HG03342 (cell line): ENCODE measurements at regions not wholly inside any gene's neighbourhood (a gene's known extent, or its start where the extent isn't known, plus 50 kb on each side); places are given as distances from the start of the nearest gene placed in this dataset.

Experiments
- ATAC-seq: cut with Tn5 transposase; IDR thresholded peaks from one replicate; pipeline ENCODE4 v1.9.1; 2021; ENCODE audit warnings: mild to moderate bottlenecking, moderate library complexity; ENCODE audit not compliant: unreplicated experiment

- ATAC-seq = no peak
These were observed 735.8 kb upstream of the WWC1 start for GRCh38 chr5:167555565-167556166.

DNA sequence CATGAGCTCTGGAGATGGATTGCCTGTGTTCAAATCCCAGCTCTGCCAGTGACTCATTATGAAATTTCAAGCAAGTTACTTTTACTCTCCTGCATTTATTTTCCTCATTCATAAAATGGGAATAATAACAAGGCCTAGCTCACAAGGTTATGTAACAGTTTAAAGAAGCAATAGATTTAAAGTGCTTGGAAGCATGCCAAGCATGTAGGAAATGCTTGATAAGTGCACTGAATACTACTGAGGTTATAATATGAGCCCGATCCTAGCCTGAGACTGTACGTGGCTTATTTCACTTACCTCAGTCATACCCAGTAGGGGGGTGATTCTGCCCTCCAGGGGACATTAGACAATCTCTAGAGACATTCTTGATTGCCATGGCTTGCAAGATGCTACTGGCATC is 734.1 kb upstream of the WWC1 start:
- ATAC-seq = no peak

- ATAC-seq = no peak
These were observed 729.6 kb upstream of the WWC1 start for GRCh38 chr5:167561796-167562195.

DNA sequence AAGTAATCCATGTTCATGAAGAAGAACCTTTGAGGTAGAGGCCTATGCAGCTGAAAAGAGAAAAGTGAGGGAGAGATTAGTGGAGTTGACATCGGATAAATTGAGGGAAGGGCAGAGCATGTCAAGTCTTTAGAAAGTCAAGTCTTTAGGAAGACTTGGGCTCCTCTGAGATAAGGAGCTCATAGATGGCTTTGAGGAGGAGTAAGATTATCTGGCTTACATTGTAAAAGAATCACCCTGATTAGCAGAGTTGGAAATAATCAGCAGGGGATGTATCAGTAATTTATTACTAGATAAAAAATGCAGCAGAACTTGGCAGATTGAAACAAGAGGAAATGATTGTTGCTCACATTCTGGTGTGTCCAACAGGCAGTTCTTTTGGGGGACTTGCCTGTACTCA is 727.2 kb upstream of the WWC1 start:
- no peak for ATAC-seq

GRCh38 chr5:167565189-167565954 is 726.1 kb upstream of the WWC1 start:
- no peak for ATAC-seq

GRCh38 chr5:167570431-167570830 is 721.0 kb upstream of the WWC1 start:
- no peak for ATAC-seq

GRCh38 chr5:167571824-167572223 is 719.6 kb upstream of the WWC1 start:
- no peak for ATAC-seq

- ATAC-seq = no peak
These were observed 717.9 kb upstream of the WWC1 start for GRCh38 chr5:167573370-167574127.

- ATAC-seq = no peak
These were observed 717.0 kb upstream of the WWC1 start for GRCh38 chr5:167574464-167574863.

- no peak for ATAC-seq
These were observed 716.1 kb upstream of the WWC1 start for GRCh38 chr5:167575330-167575729.

DNA sequence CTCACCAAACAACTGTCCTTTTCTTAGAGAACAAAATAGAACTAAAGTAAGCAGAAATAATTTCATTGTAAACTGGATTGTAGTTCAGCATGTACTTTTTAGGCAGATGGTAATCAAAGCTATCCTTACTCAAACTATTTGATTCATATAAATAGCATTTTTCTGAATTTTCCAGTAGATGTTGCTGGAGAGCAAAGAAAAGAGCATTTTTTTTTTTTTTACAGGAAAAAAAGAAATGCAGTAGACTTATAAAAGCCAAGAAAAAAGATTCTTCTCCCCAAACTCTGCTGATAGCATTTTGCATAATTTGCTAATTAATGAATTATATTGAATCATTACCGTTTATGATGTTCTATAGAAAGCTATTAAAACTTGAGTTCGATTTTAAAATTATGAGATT is 715.3 kb upstream of the WWC1 start:
- ATAC-seq = no peak

- no peak for ATAC-seq
These were observed 714.5 kb upstream of the WWC1 start for GRCh38 chr5:167576897-167577296.

DNA sequence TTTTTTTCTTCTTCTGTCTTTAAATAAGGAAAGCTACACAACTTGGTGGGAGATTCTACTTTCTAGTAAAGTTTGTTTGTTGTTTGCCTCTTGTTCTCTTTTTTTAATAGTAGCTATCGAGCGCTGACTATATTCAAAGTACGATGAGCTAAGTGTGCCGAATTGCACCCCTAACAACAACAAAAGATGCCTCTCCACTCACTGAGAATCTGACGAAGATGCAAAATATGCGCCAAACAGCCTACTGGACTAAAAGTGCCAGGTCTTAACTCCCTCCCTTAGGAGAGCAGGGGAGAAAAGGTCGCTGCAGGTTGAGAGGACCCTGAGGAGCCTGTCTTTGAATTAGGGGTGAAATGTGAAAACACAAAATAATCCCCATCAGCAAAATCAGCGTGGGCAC is 713.8 kb upstream of the WWC1 start:
- ATAC-seq = no peak

- no peak for ATAC-seq
These were observed 712.3 kb upstream of the WWC1 start for GRCh38 chr5:167578977-167579692.

- no peak for ATAC-seq
These were observed 711.8 kb upstream of the WWC1 start for GRCh38 chr5:167579693-167580055.

- ATAC-seq = no peak
These were observed 710.8 kb upstream of the WWC1 start for GRCh38 chr5:167580608-167581007.

DNA sequence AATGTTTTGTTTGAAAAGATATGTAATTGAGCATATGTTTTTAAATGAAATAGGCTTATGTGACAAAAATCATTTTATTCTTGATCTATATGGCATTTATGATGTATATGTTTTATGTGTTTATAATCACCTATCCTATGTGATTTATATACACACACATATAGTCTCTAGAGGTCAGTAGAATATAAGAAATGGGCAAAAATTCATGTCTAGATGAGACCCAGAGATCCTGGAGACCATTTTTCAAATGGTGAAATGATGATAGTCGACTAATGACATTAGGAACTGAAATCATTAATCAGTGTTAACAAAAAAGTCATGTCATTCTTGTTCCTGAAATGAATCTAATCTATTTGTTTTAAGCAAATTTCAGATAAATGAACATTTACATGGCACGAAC is 709.2 kb upstream of the WWC1 start:
- no peak for ATAC-seq

DNA sequence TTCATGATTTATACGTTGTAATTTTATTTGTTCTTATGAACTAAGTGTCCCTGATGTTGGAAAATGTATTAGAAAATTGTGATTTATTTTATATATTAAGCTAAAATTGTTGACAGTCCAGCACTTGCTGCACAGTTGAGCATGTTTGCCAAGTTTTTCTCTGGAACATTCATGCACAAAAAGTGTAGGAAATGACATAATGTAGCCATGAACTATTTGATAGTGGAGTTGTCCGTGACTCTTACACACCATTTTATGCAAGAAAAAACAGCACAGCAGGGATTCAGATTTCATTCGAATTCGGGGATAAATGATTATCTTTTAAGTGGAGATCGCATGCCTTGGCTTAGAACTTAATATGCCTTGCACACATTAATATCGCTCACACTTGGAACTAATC is 708.6 kb upstream of the WWC1 start:
- ATAC-seq = no peak

- no peak for ATAC-seq
These were observed 706.3 kb upstream of the WWC1 start for GRCh38 chr5:167585184-167585583.

DNA sequence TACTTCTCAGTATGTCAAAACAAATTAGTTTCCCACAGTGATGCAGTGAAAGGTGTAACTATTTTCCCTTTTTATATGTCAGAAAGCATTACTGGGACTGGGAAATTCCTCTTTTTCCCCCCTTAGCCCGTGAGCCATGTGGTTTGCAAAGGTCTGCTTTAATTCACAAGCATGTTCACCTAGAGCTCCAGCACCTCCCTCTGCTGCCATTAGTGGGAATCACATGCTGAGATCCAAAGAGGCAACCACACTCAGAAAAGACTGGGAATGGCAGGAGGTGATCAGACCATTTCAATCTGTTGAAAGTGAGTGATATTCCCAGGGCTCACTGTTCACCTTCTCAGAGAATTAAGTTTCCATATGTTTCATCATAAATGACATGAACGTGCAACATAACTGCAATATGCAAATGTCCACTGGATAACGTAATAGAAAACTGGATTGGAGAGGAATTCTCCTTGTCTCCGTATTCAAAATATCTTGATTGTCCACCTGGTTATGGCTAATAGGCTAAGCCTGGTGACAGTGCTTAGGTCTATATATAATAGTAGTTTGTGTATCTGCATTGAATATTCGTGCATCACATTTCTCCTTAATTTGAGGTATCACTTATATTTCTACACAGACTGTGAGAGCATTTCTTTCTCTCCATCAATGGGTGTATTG is 703.5 kb upstream of the WWC1 start:
- no peak for ATAC-seq

DNA sequence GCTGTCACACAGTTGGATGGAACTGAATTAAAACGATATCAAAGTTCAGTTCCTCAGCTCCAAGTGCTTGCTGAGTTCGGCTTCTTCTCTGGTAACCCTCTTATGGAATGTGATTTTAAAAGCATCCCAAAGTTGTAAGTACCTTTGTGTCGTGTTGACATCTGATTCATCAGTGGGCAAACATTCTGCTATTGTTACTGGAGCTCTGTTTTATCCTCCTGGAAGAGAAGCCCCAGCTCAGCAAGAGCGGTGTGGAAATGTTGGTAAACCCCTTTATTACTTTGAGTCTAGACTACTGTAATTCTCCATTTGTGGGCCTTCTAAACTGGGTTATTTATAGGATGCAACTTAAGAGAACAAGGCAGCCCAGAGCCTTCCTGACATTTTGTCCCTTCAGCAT is 699.3 kb upstream of the WWC1 start:
- no peak for ATAC-seq
